ENCODE measurements at regions not wholly inside any gene's neighbourhood (a gene's known extent, or its start where the extent isn't known, plus 50 kb on each side); places are given as distances from the start of the nearest gene placed in this dataset.

DNA sequence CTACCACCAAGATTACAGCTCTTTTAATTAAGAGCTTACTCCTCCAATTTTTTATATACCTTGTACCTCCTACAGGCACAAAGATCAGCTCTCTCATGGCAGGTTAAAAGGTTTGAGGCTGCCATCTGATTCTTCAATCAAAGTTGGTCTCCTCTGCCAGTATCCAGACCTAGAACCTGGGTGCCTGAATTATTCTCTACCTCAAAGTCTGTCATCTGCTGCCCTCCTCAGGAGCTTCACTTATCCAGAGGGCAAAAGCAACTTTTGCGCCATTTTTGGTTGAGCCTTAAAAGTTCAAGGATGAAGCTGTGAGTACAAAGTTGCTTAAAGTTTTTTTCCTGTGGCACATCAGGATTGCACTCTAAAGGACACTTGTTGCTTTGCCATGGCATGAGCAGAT, 343.7 kb upstream of the PPP1R2C start:
- Histone ChIP-seq H3K27ac (no peak overlapping the region), H3K4me3 (no peak overlapping the region), H3K27me3 (no peaks in the 10 kb centered on the region), H3K9me3 (no peaks in the 10 kb centered on the region), H3K4me1 (ENCODE audit: insufficient read depth) (no peaks in the 10 kb centered on the region), H3K36me3 (no peaks in the 10 kb centered on the region)
- intact Hi-C loops (cut with DNase I) = no loop called here
- TF ChIP-seq POLR2A (IDR thresholded peaks at IDR 0.05) = no peak
- no peak for TF ChIP-seq EP300 (IDR thresholded peaks at IDR 0.05)
- TF ChIP-seq, protein P1, sequence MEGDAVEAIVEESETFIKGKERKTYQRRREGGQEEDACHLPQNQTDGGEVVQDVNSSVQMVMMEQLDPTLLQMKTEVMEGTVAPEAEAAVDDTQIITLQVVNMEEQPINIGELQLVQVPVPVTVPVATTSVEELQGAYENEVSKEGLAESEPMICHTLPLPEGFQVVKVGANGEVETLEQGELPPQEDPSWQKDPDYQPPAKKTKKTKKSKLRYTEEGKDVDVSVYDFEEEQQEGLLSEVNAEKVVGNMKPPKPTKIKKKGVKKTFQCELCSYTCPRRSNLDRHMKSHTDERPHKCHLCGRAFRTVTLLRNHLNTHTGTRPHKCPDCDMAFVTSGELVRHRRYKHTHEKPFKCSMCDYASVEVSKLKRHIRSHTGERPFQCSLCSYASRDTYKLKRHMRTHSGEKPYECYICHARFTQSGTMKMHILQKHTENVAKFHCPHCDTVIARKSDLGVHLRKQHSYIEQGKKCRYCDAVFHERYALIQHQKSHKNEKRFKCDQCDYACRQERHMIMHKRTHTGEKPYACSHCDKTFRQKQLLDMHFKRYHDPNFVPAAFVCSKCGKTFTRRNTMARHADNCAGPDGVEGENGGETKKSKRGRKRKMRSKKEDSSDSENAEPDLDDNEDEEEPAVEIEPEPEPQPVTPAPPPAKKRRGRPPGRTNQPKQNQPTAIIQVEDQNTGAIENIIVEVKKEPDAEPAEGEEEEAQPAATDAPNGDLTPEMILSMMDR (IDR thresholded peaks at IDR 0.05) = no peak
- 83 to 89% (median 84%) methylated on average over 1 of the region's 1 CpG for WGBS, 3 donors
- no peak for DNase-seq

GRCh38 chrX:43139645-43140044, 361.7 kb upstream of the PPP1R2C start:
- no peaks in the 10 kb centered on the region for H3K9me3 ChIP-seq
- intact Hi-C loops (cut with DNase I) = no loop called here
- no peak overlapping the region for H3K27ac ChIP-seq
- WGBS, 3 donors = 74 to 93% (median 83%) methylated on average over 1 of the region's 1 CpG
- no peak for DNase-seq
- no peaks in the 10 kb centered on the region for H3K36me3 ChIP-seq
- no peak overlapping the region for H3K4me3 ChIP-seq
- no peaks in the 10 kb centered on the region for H3K27me3 ChIP-seq
- TF ChIP-seq EP300 (IDR thresholded peaks at IDR 0.05) (no peak), POLR2A (IDR thresholded peaks at IDR 0.05) (no peak)
- TF ChIP-seq, protein P1 (IDR thresholded peaks at IDR 0.05) = no peak
- H3K4me1 ChIP-seq (ENCODE audit: insufficient read depth) = no peaks in the 10 kb centered on the region

- Histone ChIP-seq H3K4me3 (no peak overlapping the region), H3K27me3 (no peaks in the 10 kb centered on the region), H3K36me3 (no peaks in the 10 kb centered on the region), H3K9me3 (no peaks in the 10 kb centered on the region), H3K4me1 (ENCODE audit: insufficient read depth) (no peaks in the 10 kb centered on the region), H3K27ac (no peak overlapping the region)
- WGBS, 3 donors = 51 to 57% (median 54%) methylated on average over 2 of the region's 2 CpGs
- no peak for TF ChIP-seq POLR2A (IDR thresholded peaks at IDR 0.05)
- TF ChIP-seq, protein P1 (IDR thresholded peaks at IDR 0.05) = no peak
- TF ChIP-seq EP300 (IDR thresholded peaks at IDR 0.05) = no peak
- no peak for DNase-seq
- intact Hi-C loops (cut with DNase I) = no loop called here
Observed at GRCh38 chrX:43140582-43140981, 362.6 kb upstream of the PPP1R2C start.

- H3K9me3 ChIP-seq = no peaks in the 10 kb centered on the region
- no peaks in the 10 kb centered on the region for H3K4me1 ChIP-seq (ENCODE audit: insufficient read depth)
- TF ChIP-seq POLR2A (IDR thresholded peaks at IDR 0.05) (no peak), EP300 (IDR thresholded peaks at IDR 0.05) (no peak)
- TF ChIP-seq, protein P1 (IDR thresholded peaks at IDR 0.05) = no peak
- intact Hi-C loops (cut with DNase I) = no loop called here
- no peak overlapping the region for H3K27ac ChIP-seq
- H3K4me3 ChIP-seq = no peak overlapping the region
- no peak for DNase-seq
- no peaks in the 10 kb centered on the region for H3K36me3 ChIP-seq
- H3K27me3 ChIP-seq = no peaks in the 10 kb centered on the region
Observed at GRCh38 chrX:43141885-43142284, 363.9 kb upstream of the PPP1R2C start.

- Histone ChIP-seq H3K9me3 (no peaks in the 10 kb centered on the region), H3K4me1 (ENCODE audit: insufficient read depth) (no peaks in the 10 kb centered on the region), H3K27ac (no peak overlapping the region), H3K4me3 (no peak overlapping the region), H3K27me3 (no peaks in the 10 kb centered on the region), H3K36me3 (no peaks in the 10 kb centered on the region)
- no peak for TF ChIP-seq EP300 (IDR thresholded peaks at IDR 0.05)
- intact Hi-C loops (cut with DNase I) = no loop called here
- 55 to 67% (median 60%) methylated on average over 3 of the region's 3 CpGs for WGBS, 3 donors
- DNase-seq = no peak
Observed at GRCh38 chrX:43148305-43148704, 370.3 kb upstream of the PPP1R2C start.
